ENCODE measurements at regions not wholly inside any gene's neighbourhood (a gene's known extent, or its start where the extent isn't known, plus 50 kb on each side); places are given as distances from the start of the nearest gene placed in this dataset.

GRCh38 chr20:19924255-19924654, 92.9 kb upstream of the NAA20 start:
- ATAC-seq: no peak
- TF ChIP-seq ZFP3 (CRISPR knock-in tag; IDR thresholded peaks at IDR 0.05): no peak
- TF ChIP-seq RARB (CRISPR knock-in tag; IDR thresholded peaks at IDR 0.05): no peak
- no peak for TF ChIP-seq POU6F1 (CRISPR knock-in tag; IDR thresholded peaks at IDR 0.05; ENCODE audit: borderline replicate concordance, low read depth)
- no peak for TF ChIP-seq SNAI2 (CRISPR knock-in tag; IDR thresholded peaks at IDR 0.05)
- no peak for TF ChIP-seq ZC3H10 (CRISPR knock-in tag; IDR thresholded peaks at IDR 0.05)
- no peak for TF ChIP-seq CREB5 (CRISPR knock-in tag; IDR thresholded peaks at IDR 0.05; ENCODE audit: low read depth)
- no peak for TF ChIP-seq PATZ1 (CRISPR knock-in tag; IDR thresholded peaks at IDR 0.05; ENCODE audit: borderline replicate concordance)
- no peak for TF ChIP-seq ZNF565 (CRISPR knock-in tag; conservative IDR thresholded peaks at IDR 0.05; ENCODE audit: low read depth)
- no peak for TF ChIP-seq ARNTL (CRISPR knock-in tag; IDR thresholded peaks at IDR 0.05; ENCODE audit: borderline replicate concordance, low read depth)
- no peak for TF ChIP-seq TOX (CRISPR knock-in tag; IDR thresholded peaks at IDR 0.05; ENCODE audit: borderline replicate concordance)
- TF ChIP-seq PPARA (CRISPR knock-in tag; IDR thresholded peaks at IDR 0.05; ENCODE audit: borderline replicate concordance): no peak
- no peak for TF ChIP-seq GLIS3 (CRISPR knock-in tag; IDR thresholded peaks at IDR 0.05)
- no peak for TF ChIP-seq ZNF70 (CRISPR knock-in tag; IDR thresholded peaks at IDR 0.05)
- TF ChIP-seq ZFP30 (CRISPR knock-in tag; IDR thresholded peaks at IDR 0.05): no peak

GRCh38 chr20:19926591-19926990, 90.6 kb upstream of the NAA20 start:
- no peak for TF ChIP-seq GLIS3 (CRISPR knock-in tag; IDR thresholded peaks at IDR 0.05)
- no peak for TF ChIP-seq SNAI2 (CRISPR knock-in tag; IDR thresholded peaks at IDR 0.05)
- TF ChIP-seq CSRNP3 (CRISPR knock-in tag; IDR thresholded peaks at IDR 0.05): no peak
- no peak for TF ChIP-seq ZFP30 (CRISPR knock-in tag; IDR thresholded peaks at IDR 0.05)
- TF ChIP-seq ZNF70 (CRISPR knock-in tag; IDR thresholded peaks at IDR 0.05): no peak
- no peak for TF ChIP-seq POU6F1 (CRISPR knock-in tag; IDR thresholded peaks at IDR 0.05; ENCODE audit: borderline replicate concordance, low read depth)
- TF ChIP-seq CSDC2 (CRISPR knock-in tag; IDR thresholded peaks at IDR 0.05): no peak
- TF ChIP-seq OSR1 (CRISPR knock-in tag; IDR thresholded peaks at IDR 0.05): no peak
- no peak for TF ChIP-seq CREB5 (CRISPR knock-in tag; IDR thresholded peaks at IDR 0.05; ENCODE audit: low read depth)
- TF ChIP-seq ARNTL (CRISPR knock-in tag; IDR thresholded peaks at IDR 0.05; ENCODE audit: borderline replicate concordance, low read depth): no peak
- no peak for TF ChIP-seq ISL1 (CRISPR knock-in tag; IDR thresholded peaks at IDR 0.05)
- no peak for TF ChIP-seq ZC3H10 (CRISPR knock-in tag; IDR thresholded peaks at IDR 0.05)
- TF ChIP-seq ZNF8 (CRISPR knock-in tag; IDR thresholded peaks at IDR 0.05): no peak
- TF ChIP-seq PPARA (CRISPR knock-in tag; IDR thresholded peaks at IDR 0.05; ENCODE audit: borderline replicate concordance): no peak
- ATAC-seq: no peak

GRCh38 chr20:19928328-19929011, 88.7 kb upstream of the NAA20 start:
- ATAC-seq: no peak
- TF ChIP-seq PPARA (CRISPR knock-in tag; IDR thresholded peaks at IDR 0.05; ENCODE audit: borderline replicate concordance) (no peak), TSHZ2 (CRISPR knock-in tag; IDR thresholded peaks at IDR 0.05) (no peak), ZC3H10 (CRISPR knock-in tag; IDR thresholded peaks at IDR 0.05) (no peak), ZNF70 (CRISPR knock-in tag; IDR thresholded peaks at IDR 0.05) (no peak), TOX (CRISPR knock-in tag; IDR thresholded peaks at IDR 0.05; ENCODE audit: borderline replicate concordance) (no peak), ISL1 (CRISPR knock-in tag; IDR thresholded peaks at IDR 0.05) (no peak), CREB5 (CRISPR knock-in tag; IDR thresholded peaks at IDR 0.05; ENCODE audit: low read depth) (no peak)
